B cell (primary cell): ENCODE measurements at regions not wholly inside any gene's neighbourhood (a gene's known extent, or its start where the extent isn't known, plus 50 kb on each side); places are given as distances from the start of the nearest gene placed in this dataset.

ENCODE experiments used
- EZH2 ChIP-seq: IDR thresholded peaks from 2 replicates; pipeline ENCODE4 v1.6.1; 2012; ENCODE audit warnings: borderline replicate concordance, low read depth, mild to moderate bottlenecking, moderate library complexity, low read length; ENCODE audit not compliant: insufficient read depth, poor library complexity, severe bottlenecking
- TF ChIP-seq, protein P1 (sequence below): fragments of 200-600 bp; IDR thresholded peaks from one replicate; pipeline ENCODE4 v1.8.0; 2022; ENCODE audit warnings: antibody characterized with exemption, mild to moderate bottlenecking

DNA sequence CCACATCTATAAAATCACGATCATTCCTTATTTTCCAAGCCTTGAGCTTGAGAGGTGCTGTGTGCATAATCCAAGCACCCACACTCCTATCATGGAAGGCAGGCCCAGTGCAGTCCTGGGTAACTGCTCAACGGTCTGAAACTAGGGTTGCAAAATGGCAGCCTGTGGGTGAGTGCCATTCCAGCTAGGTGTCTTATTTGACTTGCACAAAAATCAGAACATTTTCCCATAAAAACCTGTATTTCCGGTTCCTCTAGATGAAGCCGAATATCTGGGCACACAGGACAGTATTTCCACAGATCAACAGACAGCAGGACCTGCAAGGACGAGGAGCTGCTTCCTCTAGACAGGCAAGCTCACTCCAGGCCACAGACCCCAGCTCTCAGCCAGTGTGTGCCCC is 588.8 kb downstream of the BNC2 start:
- TF ChIP-seq, protein P1, sequence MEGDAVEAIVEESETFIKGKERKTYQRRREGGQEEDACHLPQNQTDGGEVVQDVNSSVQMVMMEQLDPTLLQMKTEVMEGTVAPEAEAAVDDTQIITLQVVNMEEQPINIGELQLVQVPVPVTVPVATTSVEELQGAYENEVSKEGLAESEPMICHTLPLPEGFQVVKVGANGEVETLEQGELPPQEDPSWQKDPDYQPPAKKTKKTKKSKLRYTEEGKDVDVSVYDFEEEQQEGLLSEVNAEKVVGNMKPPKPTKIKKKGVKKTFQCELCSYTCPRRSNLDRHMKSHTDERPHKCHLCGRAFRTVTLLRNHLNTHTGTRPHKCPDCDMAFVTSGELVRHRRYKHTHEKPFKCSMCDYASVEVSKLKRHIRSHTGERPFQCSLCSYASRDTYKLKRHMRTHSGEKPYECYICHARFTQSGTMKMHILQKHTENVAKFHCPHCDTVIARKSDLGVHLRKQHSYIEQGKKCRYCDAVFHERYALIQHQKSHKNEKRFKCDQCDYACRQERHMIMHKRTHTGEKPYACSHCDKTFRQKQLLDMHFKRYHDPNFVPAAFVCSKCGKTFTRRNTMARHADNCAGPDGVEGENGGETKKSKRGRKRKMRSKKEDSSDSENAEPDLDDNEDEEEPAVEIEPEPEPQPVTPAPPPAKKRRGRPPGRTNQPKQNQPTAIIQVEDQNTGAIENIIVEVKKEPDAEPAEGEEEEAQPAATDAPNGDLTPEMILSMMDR: no peak
- no peak for TF ChIP-seq EZH2
